NT2/D1 (cell line): ENCODE measurements at regions not wholly inside any gene's neighbourhood (a gene's known extent, or its start where the extent isn't known, plus 50 kb on each side); places are given as distances from the start of the nearest gene placed in this dataset.

Experiments
- SUZ12 ChIP-seq: IDR thresholded peaks from 2 replicates; pipeline ENCODE4 v1.6.1; 2011; ENCODE audit not compliant: insufficient read length, insufficient read depth; ENCODE audit errors: extremely low read depth
- YY1 ChIP-seq: IDR thresholded peaks from 2 replicates; pipeline ENCODE4 v1.6.1; 2011; ENCODE audit not compliant: insufficient read length, insufficient read depth
- ZNF274 ChIP-seq: IDR thresholded peaks from 2 replicates; pipeline ENCODE4 v1.6.1; 2011; ENCODE audit warnings: mild to moderate bottlenecking, low read depth, low read length

- TF ChIP-seq SUZ12 (no peak), YY1 (no peak), ZNF274 (no peak)
Measured at GRCh38 chr22:49616356-49617231, 211.1 kb downstream of the BRD1 start.
